Transverse colon (tissue), 3 donors: ENCODE measurements at regions not wholly inside any gene's neighbourhood (a gene's known extent, or its start where the extent isn't known, plus 50 kb on each side); places are given as distances from the start of the nearest gene placed in this dataset.

Source experiments
- CTCF ChIP-seq, 5 experiments: fragments of 200-600 bp in 3 of 5; fragments of 450-650 bp in 2 of 5; sonication (generic) in 3 of 5; IDR thresholded peaks; 1 replicate in 2 of 5; 2 replicates in 3 of 5; pipeline ENCODE4 v1.5.1; 2016 to 2017; ENCODE audit warnings: antibody characterized with exemption in 5 of 5, inconsistent platforms in 3 of 5, mild to moderate bottlenecking in 2 of 5, moderate library complexity in 1 of 5
- EP300 ChIP-seq: sonication (generic); formaldehyde crosslinking; IDR thresholded peaks from one replicate; pipeline ENCODE4 v1.6.1; 2017; ENCODE audit warnings: antibody characterized with exemption, low read depth

GRCh38 chr2:41668529-41668928 lies 379.3 kb upstream of the PKDCC start:
- no peak for TF ChIP-seq CTCF (IDR thresholded peaks at IDR 0.05)
- no peak for TF ChIP-seq EP300
